GM18505 (cell line): ENCODE measurements at regions not wholly inside any gene's neighbourhood (a gene's known extent, or its start where the extent isn't known, plus 50 kb on each side); places are given as distances from the start of the nearest gene placed in this dataset.

Experiments
- ATAC-seq: cut with Tn5 transposase; IDR thresholded peaks from one replicate; pipeline ENCODE4 v1.9.1; 2021; ENCODE audit not compliant: unreplicated experiment
- POLR2A ChIP-seq: IDR thresholded peaks from 4 replicates; pipeline ENCODE4 v1.6.1; 2011; ENCODE audit warnings: borderline replicate concordance; ENCODE audit not compliant: insufficient read depth, insufficient read length; ENCODE audit errors: extremely low read depth

- no peak for TF ChIP-seq POLR2A
- ATAC-seq = no peak
Observed at GRCh38 chr18:72410399-72410798, 133.7 kb downstream of the CBLN2 start.

- no peak for TF ChIP-seq POLR2A
- ATAC-seq = no peak
Observed at GRCh38 chr18:72409903-72410302, 134.2 kb downstream of the CBLN2 start.

DNA sequence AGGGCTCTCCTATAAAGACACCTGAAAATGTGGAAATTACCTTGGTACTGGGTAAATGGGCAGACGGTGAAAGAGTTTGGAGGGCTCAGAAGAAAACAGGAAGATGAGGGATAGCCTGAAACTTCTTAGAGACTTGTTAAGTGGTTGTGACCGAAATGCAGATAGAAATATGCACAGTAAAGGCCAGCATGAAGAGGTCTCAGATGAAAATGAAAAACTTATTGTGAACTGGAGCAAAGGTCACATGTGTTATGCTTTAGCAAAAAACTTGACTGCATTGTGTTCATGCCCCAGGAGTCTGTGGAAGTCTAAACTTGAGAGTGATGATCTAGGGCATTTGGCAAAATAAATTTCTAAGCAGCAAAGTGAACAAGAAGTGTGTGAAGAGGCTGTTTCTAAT is 137.1 kb downstream of the CBLN2 start:
- TF ChIP-seq POLR2A = no peak
- ATAC-seq = no peak

DNA sequence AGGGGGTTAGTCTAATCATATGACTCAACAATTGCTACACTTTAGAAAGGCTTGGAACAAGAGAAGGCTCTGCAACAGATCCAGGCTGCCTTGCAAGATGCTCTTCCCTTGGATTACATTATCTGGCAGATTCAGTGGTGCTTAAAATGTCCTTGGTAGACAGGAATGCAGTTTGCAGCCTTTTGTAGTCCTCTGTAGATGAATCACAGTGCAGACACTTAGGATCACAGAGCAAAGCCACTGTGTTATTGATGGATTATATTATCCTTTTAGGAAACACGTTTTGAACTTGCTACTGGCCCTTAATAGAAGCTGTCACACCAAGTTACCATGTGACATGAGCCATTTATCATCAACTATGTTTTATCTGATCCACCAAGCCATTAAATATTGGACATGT is 152.2 kb downstream of the CBLN2 start:
- no peak for ATAC-seq
- TF ChIP-seq POLR2A = no peak

DNA sequence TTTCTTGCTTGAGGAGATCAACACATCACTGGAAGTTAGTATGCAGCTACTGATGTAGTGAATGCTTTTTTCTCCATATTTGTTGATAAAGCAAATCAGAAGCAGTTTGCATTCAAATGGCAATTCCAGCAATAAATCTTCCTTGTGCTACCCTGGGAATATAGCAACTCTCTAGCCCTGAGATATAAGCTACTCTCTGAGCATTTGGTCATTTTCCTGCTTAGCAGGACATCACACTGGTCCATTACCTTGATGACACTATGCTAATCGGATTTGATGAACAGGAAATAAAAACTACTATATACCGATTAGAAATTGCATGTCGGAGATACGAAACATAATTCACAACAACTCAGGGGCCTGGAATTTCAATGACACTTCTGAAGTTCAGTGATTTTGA is 152.7 kb downstream of the CBLN2 start:
- no peak for TF ChIP-seq POLR2A
- ATAC-seq = no peak

DNA sequence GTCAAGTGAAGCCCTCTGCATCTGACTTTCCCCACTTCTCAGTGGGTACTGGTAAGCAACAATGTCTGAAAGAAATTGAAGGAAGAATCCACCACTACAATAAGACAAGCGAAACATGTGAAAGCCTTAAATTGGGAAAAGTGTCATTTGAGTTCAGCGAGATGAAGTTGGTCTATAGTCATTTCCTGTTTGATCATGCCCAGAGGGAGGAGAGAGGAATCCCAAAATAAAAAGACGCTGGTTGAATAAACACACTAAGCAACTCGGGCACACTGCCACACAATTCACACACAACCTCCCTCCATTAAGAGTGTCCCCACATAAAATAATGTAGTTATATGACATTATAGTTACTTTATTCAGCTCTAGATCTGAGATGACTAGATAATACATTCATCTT is 166.1 kb downstream of the CBLN2 start:
- no peak for ATAC-seq
- TF ChIP-seq POLR2A = no peak

DNA sequence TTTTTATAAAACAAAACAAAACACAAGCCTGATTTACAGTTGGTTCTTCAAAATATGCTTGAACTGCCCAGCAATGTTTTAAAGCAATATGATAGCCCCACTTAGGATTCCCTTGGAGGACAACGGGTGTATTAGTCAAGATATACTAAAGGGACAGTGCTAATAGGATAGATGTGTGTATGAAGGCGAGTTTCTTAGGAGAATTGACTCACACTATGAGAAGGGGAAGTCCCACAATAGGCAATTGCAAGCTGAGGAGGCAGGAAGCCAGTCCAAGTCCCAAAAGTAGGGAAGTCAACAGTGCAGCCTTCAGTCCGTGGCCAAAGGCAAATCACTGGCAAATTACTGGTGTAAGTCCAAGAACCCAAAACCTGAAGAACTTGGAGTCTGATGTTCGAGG is 167.9 kb downstream of the CBLN2 start:
- no peak for ATAC-seq
- no peak for TF ChIP-seq POLR2A

DNA sequence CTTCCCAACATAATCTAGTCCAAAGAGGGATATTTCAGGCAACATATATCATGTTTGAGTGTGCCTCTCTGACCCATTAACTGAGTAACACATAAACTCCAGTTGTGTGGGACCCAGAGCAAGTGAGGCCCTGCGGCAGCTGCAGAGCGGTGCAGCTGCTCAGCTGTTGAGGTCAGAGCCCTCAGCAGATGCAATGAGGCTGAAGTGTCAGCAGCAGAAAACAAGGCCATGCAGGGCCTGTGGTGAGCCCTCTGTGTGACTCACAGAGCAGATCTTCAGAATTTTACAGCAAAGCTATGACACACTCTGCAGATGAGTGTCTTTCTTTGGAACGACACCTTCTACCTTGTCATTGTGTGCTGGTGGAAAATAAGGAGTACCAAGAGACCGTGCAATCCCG is 168.5 kb downstream of the CBLN2 start:
- ATAC-seq = no peak
- no peak for TF ChIP-seq POLR2A

GRCh38 chr18:72372076-72372475 is 172.1 kb downstream of the CBLN2 start:
- ATAC-seq = no peak
- no peak for TF ChIP-seq POLR2A

DNA sequence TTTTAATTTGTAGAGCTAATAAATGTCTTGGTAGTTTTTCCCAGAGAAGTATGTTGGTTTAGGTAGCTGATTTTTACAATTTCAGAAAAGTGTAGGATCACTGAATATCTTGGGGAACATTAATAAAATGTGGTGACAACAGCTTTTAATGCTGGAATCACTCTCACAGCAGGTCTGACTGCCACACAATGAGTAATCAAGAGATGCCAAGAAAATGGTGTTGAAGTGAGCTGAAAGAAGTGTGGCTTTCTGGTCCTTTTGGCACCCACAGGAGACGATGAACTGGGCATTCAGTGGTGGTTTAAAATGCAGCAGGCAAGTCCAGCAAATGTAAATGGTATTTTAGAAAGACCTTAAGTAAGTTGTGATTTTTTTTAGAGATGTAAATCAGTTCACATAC is 175.8 kb downstream of the CBLN2 start:
- ATAC-seq = no peak
- no peak for TF ChIP-seq POLR2A

GRCh38 chr18:72360634-72361033 is 183.5 kb downstream of the CBLN2 start:
- TF ChIP-seq POLR2A = no peak
- no peak for ATAC-seq

DNA sequence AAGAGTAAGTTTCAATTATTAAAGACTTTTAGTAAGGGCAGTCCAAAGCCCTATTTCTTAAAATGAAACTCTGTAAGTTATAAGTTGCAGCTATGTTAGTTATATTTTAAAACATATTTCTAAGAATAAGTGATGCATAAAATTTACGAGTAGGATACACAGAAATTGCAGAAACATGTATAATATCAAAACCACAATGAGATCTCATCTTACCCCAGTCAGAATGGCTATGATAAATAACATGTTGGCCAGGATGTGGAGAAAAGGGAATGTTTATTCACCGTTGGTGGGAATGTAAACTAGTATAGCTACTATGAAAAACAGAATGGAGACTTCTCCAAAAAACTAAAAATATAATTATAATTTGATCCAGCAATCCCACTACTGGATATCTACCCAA is 201.2 kb downstream of the CBLN2 start:
- no peak for ATAC-seq
- no peak for TF ChIP-seq POLR2A

DNA sequence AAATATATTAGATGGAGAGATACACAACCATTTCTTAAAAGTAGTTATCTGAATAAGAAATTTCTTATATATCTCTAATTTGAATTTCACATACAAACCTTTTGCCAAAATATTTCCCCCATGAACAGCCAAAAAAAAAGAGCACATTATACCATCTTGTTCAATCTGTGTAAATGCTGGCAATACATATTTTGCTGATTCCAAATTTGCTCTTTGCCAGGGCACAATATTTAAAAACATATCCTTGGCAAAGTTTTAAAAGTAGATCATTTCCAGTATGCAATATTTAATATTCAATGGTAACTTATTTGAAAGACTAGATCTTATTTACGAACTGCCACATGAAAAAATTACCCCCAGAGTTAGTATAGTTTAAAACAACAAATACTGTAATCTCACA is 204.2 kb downstream of the CBLN2 start:
- no peak for TF ChIP-seq POLR2A
- ATAC-seq = no peak

- no peak for ATAC-seq
- no peak for TF ChIP-seq POLR2A
Observed at GRCh38 chr18:72336786-72337185, 207.4 kb downstream of the CBLN2 start.

DNA sequence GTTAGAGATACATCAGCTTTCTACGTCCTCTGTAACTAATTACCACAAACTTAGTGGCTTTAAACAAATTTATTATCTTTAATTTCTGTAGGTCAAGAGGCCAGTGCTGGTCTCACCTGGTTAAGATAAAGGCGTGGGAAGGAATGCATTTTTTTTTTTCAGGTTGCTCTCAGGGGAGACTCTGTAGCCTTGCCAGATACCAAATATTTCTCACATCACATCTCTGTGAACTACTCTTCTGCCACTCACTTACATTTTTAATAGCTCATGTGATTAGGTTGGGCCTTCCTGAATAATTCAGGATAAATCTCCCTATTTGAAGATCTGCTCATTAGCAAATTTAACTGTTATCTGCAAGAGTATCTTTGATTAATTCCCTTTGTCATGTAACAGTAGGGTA is 214.6 kb downstream of the CBLN2 start:
- no peak for TF ChIP-seq POLR2A
- ATAC-seq = no peak
